Fibroblast of skin of left quadriceps (primary cell): ENCODE measurements at regions not wholly inside any gene's neighbourhood (a gene's known extent, or its start where the extent isn't known, plus 50 kb on each side); places are given as distances from the start of the nearest gene placed in this dataset.
A peak's percentile ranks its signal among the peaks of the same experiment; 100 is the strongest.
"Not testable (repeated sequence)": the region's sequence is repeated elsewhere in the genome, so short reads cannot be mapped to it uniquely, and the experiment has no call there.

Experiments used
- DNase-seq, 2 experiments: peaks; one replicate each; pipeline ENCODE4 v3.0.0-alpha.2; 2013; ENCODE audit warnings: low read depth in 2 of 2

- no peak for DNase-seq
Observed at GRCh38 chr1:198969981-198970380, 331.1 kb downstream of the PTPRC start.

- no peak for DNase-seq
Observed at GRCh38 chr1:198970916-198971315, 332.1 kb downstream of the PTPRC start.

GRCh38 chr1:198977909-198978308, 339.1 kb downstream of the PTPRC start:
- DNase-seq = no peak

- DNase-seq = no peak
Observed at GRCh38 chr1:198978523-198978922, 339.7 kb downstream of the PTPRC start.

GRCh38 chr1:198986036-198986435, 347.2 kb downstream of the PTPRC start:
- no peak for DNase-seq

GRCh38 chr1:198986442-198986841, 347.6 kb downstream of the PTPRC start:
- no peak for DNase-seq

- DNase-seq = no peak
Observed at GRCh38 chr1:199002661-199003060, 363.8 kb downstream of the PTPRC start.

- DNase-seq = no peak
Observed at GRCh38 chr1:199007423-199007822, 368.6 kb downstream of the PTPRC start.

GRCh38 chr1:199009447-199009846, 370.6 kb downstream of the PTPRC start:
- DNase-seq = no peak

GRCh38 chr1:199010492-199010891, 371.7 kb downstream of the PTPRC start:
- no peak for DNase-seq

GRCh38 chr1:199010933-199011332, 372.1 kb downstream of the PTPRC start:
- peak in 1 of 2 experiments; percentile 20 for DNase-seq

GRCh38 chr1:199015799-199016198, 377.0 kb downstream of the PTPRC start:
- no peak for DNase-seq

GRCh38 chr1:199018471-199019135, 379.8 kb downstream of the PTPRC start:
- DNase-seq = no peak

- DNase-seq = no peak
Observed at GRCh38 chr1:199020051-199020450, 381.2 kb downstream of the PTPRC start.

- DNase-seq = no peak
Observed at GRCh38 chr1:199020904-199021303, 382.1 kb downstream of the PTPRC start.

GRCh38 chr1:199029401-199029800, 390.6 kb downstream of the PTPRC start:
- peak; percentile 11 to 25 for DNase-seq

- no peak for DNase-seq
Observed at GRCh38 chr1:199029855-199030254, 391.0 kb downstream of the PTPRC start.

- not testable (repeated sequence) for DNase-seq
Observed at GRCh38 chr1:199030541-199030940, 391.7 kb downstream of the PTPRC start.

- DNase-seq = not testable (repeated sequence)
Observed at GRCh38 chr1:199031170-199031569, 392.3 kb downstream of the PTPRC start.

GRCh38 chr1:199032479-199032878, 393.6 kb downstream of the PTPRC start:
- DNase-seq = not testable (repeated sequence)

GRCh38 chr1:199033661-199034060, 394.8 kb downstream of the PTPRC start:
- DNase-seq = no peak

- no peak for DNase-seq
Observed at GRCh38 chr1:199038156-199038555, 399.3 kb downstream of the PTPRC start.

GRCh38 chr1:199040076-199040905, 401.5 kb downstream of the PTPRC start:
- no peak for DNase-seq
